AG09319 (cell line): ENCODE measurements at regions not wholly inside any gene's neighbourhood (a gene's known extent, or its start where the extent isn't known, plus 50 kb on each side); places are given as distances from the start of the nearest gene placed in this dataset.

Experiments used
- DNase-seq: peaks from one replicate; pipeline ENCODE4 v3.0.0-alpha.2; 2010; ENCODE audit warnings: low read depth; ENCODE audit errors: extremely low read depth
- TF ChIP-seq, protein P1 (sequence below): IDR thresholded peaks from 2 replicates; pipeline ENCODE4 v1.5.1; 2011; ENCODE audit warnings: low read depth, mild to moderate bottlenecking, inconsistent platforms, low read length, moderate library complexity

DNA sequence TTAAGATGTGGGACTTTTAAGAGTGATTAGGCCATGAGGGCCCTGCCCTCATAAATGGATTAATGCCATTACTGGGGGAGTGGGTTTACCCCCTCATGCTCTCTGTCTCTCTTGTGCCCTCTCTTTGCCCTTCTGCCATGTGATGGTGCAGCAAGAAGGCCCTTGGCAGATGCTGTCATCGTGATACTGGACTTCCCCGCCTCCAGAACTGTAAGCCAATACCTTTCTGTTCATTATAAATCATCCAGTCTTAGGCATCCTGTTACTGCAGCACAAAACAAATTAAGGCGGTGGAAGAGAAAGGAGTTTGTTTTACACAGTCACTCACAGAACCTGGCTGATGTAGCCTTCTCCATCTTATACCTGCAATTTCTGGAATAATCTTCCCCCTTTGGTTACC is 360.3 kb upstream of the TBL1XR1 start:
- no peak for DNase-seq
- TF ChIP-seq, protein P1, sequence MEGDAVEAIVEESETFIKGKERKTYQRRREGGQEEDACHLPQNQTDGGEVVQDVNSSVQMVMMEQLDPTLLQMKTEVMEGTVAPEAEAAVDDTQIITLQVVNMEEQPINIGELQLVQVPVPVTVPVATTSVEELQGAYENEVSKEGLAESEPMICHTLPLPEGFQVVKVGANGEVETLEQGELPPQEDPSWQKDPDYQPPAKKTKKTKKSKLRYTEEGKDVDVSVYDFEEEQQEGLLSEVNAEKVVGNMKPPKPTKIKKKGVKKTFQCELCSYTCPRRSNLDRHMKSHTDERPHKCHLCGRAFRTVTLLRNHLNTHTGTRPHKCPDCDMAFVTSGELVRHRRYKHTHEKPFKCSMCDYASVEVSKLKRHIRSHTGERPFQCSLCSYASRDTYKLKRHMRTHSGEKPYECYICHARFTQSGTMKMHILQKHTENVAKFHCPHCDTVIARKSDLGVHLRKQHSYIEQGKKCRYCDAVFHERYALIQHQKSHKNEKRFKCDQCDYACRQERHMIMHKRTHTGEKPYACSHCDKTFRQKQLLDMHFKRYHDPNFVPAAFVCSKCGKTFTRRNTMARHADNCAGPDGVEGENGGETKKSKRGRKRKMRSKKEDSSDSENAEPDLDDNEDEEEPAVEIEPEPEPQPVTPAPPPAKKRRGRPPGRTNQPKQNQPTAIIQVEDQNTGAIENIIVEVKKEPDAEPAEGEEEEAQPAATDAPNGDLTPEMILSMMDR, result no peak

DNA sequence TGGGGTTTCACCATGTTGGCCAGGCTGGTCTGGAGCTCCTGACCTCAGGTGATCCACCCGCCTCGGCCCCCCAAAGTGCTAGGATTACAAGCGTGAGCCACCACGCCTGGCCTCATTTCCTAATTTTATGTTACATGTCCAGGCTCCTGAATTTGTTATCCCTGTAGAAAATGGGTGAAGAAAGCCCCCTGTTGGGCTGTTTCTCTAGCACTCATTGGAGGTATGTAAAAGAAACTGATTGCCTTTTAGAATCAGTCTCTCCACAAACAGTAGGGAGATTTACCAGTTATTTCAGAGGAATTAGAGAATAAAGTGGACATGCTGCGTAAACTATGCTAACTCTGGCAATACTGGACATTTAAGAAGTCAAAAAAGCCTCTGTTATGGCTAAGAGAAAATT is 364.1 kb upstream of the TBL1XR1 start:
- DNase-seq, result no peak
- TF ChIP-seq, protein P1, result no peak

DNA sequence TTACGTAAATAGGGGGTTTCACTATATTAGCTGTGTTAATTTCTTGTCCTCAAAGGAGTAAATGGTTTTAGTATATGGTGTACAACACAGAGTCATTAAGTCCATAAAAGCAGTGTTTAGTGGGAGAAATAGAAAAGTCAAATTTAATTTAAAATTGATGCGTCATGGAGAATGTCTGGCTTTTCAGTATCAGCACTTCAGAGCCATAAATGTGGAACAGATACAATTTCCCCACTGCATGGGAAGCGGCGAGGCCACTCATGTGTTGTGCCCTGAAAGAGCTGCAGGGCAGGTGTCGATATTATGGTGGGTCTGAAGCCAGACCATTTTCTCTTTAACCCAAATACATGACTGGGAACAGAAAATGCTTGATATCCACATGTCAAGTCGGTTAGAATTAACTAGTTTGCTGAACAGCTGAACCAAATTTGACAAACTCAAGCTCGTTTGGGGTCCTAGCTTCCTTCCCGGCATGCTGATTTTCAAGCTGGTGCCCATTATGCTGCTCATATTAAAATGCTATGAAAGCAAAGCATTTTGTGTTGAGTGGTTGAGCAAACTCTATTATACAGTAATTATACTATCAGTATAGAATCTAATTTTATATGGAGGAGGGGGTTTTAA is 364.6 kb upstream of the TBL1XR1 start:
- no peak for DNase-seq
- TF ChIP-seq, protein P1, result no peak

DNA sequence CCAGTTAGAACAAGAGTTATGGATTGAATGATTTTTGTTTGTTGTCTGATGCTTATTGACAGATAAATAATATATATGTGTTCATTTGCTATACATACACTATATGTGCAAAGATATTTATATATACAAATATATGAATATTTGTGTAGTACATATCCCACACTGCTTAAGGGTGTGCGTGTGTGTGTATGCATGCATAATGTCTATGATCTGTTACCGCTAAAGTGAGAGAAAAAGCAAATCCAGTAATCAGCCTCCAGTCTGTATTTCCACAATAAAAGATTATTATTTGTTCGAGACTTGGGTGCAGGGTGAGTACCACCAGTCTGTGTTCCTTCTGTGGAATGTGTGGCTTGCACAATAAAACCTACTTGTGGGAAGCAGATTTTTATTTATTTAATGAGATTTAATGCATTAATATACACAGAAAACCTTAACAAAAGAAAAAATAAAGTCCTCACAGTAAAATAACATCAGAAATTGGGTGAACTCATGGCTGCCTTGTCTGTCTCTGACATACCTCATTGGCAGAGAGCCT is 366.0 kb upstream of the TBL1XR1 start:
- TF ChIP-seq, protein P1, result no peak
- no peak for DNase-seq

DNA sequence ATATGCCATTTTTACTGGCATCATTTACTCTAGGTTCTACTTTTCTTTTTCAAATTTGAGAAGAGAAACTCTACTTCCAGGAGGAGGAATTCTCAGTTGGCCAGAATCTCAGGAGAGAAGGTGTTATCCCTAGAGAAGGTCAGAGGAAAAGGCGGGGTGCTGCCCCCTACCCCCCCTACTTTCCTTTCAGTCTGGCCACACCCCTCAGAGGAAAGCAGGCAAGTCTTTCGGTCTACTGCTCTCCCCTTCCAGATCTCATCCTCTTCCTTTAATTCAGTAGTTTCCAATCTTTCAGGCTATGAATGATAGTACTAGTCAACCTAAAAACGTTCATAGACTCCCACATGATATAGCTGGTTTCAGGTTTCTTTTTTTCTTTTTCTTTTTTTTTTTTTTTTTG is 366.5 kb upstream of the TBL1XR1 start:
- DNase-seq, result no peak
- TF ChIP-seq, protein P1, result no peak

GRCh38 chr3:177565981-177566380 is 368.7 kb upstream of the TBL1XR1 start:
- TF ChIP-seq, protein P1, result no peak
- no peak for DNase-seq

GRCh38 chr3:177567833-177568232 is 370.6 kb upstream of the TBL1XR1 start:
- no peak for DNase-seq
- TF ChIP-seq, protein P1, result no peak
